ENCODE measurements at regions not wholly inside any gene's neighbourhood (a gene's known extent, or its start where the extent isn't known, plus 50 kb on each side); places are given as distances from the start of the nearest gene placed in this dataset.

- no peaks in the 10 kb centered on the region; the same call in 1 of the 2 replicates for H3K36me3 ChIP-seq (replicated peaks; ENCODE audit: insufficient read depth, low read length)
- H3K9me3 ChIP-seq (replicated peaks; ENCODE audit: insufficient read depth, low read length): no peaks in the 10 kb centered on the region
- no peak overlapping the region for H3K4me3 ChIP-seq (ENCODE audit: low read length)
- H3K9me2 ChIP-seq (replicated peaks; ENCODE audit: insufficient read depth, low read length): no peaks in the 10 kb centered on the region
- no peaks in the 10 kb centered on the region for H3K4me1 ChIP-seq (ENCODE audit: low read length)
- H3K4me2 ChIP-seq (ENCODE audit: low read depth, low read length): no peak overlapping the region
- peaks cover 99% of the 10 kb centered on the region for H3K79me2 ChIP-seq (ENCODE audit: low read length)
- no peaks in the 10 kb centered on the region for H3F3A ChIP-seq (ENCODE audit: insufficient read depth, low read length)
- no peak overlapping the region for H3K27ac ChIP-seq (ENCODE audit: low read length)
- H4K20me1 ChIP-seq (ENCODE audit: insufficient read depth, low read length): peaks cover 7% of the 10 kb centered on the region; the same call in 1 of the 2 replicates
- H3K27me3 ChIP-seq (replicated peaks; ENCODE audit: insufficient read depth, low read length): no peaks in the 10 kb centered on the region
- no peak for DNase-seq
- H2AFZ ChIP-seq (ENCODE audit: low read length): no peak overlapping the region
- TF ChIP-seq EZH2 (optimal IDR thresholded peaks at IDR 0.05; ENCODE audit: low read depth, low read length) (no peak), EZH2phosphoT487 (IDR thresholded peaks at IDR 0.05; ENCODE audit: low read length) (no peak)
- TF ChIP-seq, protein P1, sequence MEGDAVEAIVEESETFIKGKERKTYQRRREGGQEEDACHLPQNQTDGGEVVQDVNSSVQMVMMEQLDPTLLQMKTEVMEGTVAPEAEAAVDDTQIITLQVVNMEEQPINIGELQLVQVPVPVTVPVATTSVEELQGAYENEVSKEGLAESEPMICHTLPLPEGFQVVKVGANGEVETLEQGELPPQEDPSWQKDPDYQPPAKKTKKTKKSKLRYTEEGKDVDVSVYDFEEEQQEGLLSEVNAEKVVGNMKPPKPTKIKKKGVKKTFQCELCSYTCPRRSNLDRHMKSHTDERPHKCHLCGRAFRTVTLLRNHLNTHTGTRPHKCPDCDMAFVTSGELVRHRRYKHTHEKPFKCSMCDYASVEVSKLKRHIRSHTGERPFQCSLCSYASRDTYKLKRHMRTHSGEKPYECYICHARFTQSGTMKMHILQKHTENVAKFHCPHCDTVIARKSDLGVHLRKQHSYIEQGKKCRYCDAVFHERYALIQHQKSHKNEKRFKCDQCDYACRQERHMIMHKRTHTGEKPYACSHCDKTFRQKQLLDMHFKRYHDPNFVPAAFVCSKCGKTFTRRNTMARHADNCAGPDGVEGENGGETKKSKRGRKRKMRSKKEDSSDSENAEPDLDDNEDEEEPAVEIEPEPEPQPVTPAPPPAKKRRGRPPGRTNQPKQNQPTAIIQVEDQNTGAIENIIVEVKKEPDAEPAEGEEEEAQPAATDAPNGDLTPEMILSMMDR (IDR thresholded peaks at IDR 0.05; ENCODE audit: low read length): no peak
- H3K9ac ChIP-seq (ENCODE audit: low read length): no peak overlapping the region
Measured at GRCh38 chr2:153134725-153135124, 343.8 kb downstream of the RPRM start.

DNA sequence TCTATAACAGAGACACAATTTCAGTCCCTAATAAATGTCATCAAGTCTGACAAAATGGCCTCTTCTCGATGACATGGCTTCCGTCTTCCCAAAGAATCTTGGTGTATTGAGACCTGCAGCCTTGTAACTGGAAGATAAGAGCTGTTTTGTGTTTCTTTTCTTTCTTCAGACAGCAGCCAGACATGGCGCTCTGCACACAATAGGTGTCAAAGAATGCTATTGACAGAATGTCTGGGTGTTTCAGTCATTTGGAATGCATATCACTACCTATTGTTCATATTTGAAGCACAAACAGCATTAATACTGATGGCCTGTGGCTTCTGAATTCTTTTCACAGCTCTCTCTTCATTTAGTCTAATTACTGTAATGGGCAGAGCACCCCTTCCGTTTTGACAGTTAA lies 344.8 kb downstream of the RPRM start:
- H3K4me2 ChIP-seq (ENCODE audit: low read depth, low read length): no peak overlapping the region
- no peak overlapping the region for H3K4me3 ChIP-seq (ENCODE audit: low read length)
- peaks cover 3% of the 10 kb centered on the region; the same call in 1 of the 2 replicates for H4K20me1 ChIP-seq (ENCODE audit: insufficient read depth, low read length)
- peaks cover 99% of the 10 kb centered on the region for H3K79me2 ChIP-seq (ENCODE audit: low read length)
- no peak for DNase-seq
- no peaks in the 10 kb centered on the region for H3F3A ChIP-seq (ENCODE audit: insufficient read depth, low read length)
- H3K9me3 ChIP-seq (replicated peaks; ENCODE audit: insufficient read depth, low read length): no peaks in the 10 kb centered on the region
- no peaks in the 10 kb centered on the region for H3K9me2 ChIP-seq (replicated peaks; ENCODE audit: insufficient read depth, low read length)
- no peak overlapping the region for H3K9ac ChIP-seq (ENCODE audit: low read length)
- H3K36me3 ChIP-seq (replicated peaks; ENCODE audit: insufficient read depth, low read length): peaks cover 3% of the 10 kb centered on the region; the same call in 1 of the 2 replicates
- no peak overlapping the region for H2AFZ ChIP-seq (ENCODE audit: low read length)
- H3K27ac ChIP-seq (ENCODE audit: low read length): no peak overlapping the region
- H3K27me3 ChIP-seq (replicated peaks; ENCODE audit: insufficient read depth, low read length): no peaks in the 10 kb centered on the region
- H3K4me1 ChIP-seq (ENCODE audit: low read length): no peaks in the 10 kb centered on the region
- TF ChIP-seq EZH2phosphoT487 (IDR thresholded peaks at IDR 0.05; ENCODE audit: low read length): no peak
- no peak for TF ChIP-seq EZH2 (optimal IDR thresholded peaks at IDR 0.05; ENCODE audit: low read depth, low read length)
- TF ChIP-seq, protein P1 (IDR thresholded peaks at IDR 0.05; ENCODE audit: low read length): no peak

DNA sequence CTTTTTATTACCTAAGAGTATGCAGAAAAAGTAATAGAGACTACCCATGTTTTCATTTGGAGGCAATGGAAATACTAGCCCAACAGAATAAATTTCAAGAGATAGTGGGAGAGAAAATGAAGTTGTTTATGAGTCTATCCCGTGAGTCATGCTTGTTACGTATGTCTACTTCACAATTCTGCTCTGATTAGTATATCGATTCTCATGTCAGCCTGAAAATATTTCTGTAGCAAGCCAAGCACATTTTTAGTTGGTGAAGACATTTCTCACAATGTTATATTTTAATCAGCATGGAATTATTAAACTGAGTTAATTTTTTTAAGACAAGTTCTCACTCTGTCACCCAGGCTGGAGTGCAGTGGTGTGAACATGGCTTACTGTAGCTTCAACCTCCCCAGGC lies 346.1 kb downstream of the RPRM start:
- H3K27ac ChIP-seq (ENCODE audit: low read length): no peak overlapping the region
- no peak overlapping the region for H3K4me3 ChIP-seq (ENCODE audit: low read length)
- H3K27me3 ChIP-seq (replicated peaks; ENCODE audit: insufficient read depth, low read length): no peaks in the 10 kb centered on the region
- H3K79me2 ChIP-seq (ENCODE audit: low read length): peaks cover 99% of the 10 kb centered on the region
- no peak overlapping the region for H2AFZ ChIP-seq (ENCODE audit: low read length)
- no peaks in the 10 kb centered on the region for H3K9me3 ChIP-seq (replicated peaks; ENCODE audit: insufficient read depth, low read length)
- H3K36me3 ChIP-seq (replicated peaks; ENCODE audit: insufficient read depth, low read length): peaks cover 9% of the 10 kb centered on the region
- H3K9me2 ChIP-seq (replicated peaks; ENCODE audit: insufficient read depth, low read length): no peaks in the 10 kb centered on the region
- H3K9ac ChIP-seq (ENCODE audit: low read length): no peak overlapping the region
- no peak overlapping the region for H3K4me2 ChIP-seq (ENCODE audit: low read depth, low read length)
- no peak for DNase-seq
- no peak for TF ChIP-seq EZH2phosphoT487 (IDR thresholded peaks at IDR 0.05; ENCODE audit: low read length)
- TF ChIP-seq, protein P1 (IDR thresholded peaks at IDR 0.05; ENCODE audit: low read length): no peak
- TF ChIP-seq EZH2 (optimal IDR thresholded peaks at IDR 0.05; ENCODE audit: low read depth, low read length): no peak
- H3F3A ChIP-seq (ENCODE audit: insufficient read depth, low read length): peaks cover 3% of the 10 kb centered on the region; the same call in 1 of the 2 replicates
- peaks cover 6% of the 10 kb centered on the region; the same call in 1 of the 2 replicates for H4K20me1 ChIP-seq (ENCODE audit: insufficient read depth, low read length)
- no peaks in the 10 kb centered on the region for H3K4me1 ChIP-seq (ENCODE audit: low read length)

Measured in MM.1S (cell line).